H1 (cell line): ENCODE measurements at regions not wholly inside any gene's neighbourhood (a gene's known extent, or its start where the extent isn't known, plus 50 kb on each side); places are given as distances from the start of the nearest gene placed in this dataset.

Source experiments
- CHD7 ChIP-seq: fragments of 300-600 bp; sonication (generic); IDR thresholded peaks from 2 replicates; pipeline ENCODE4 v1.7.1; 2012; ENCODE audit warnings: low read length, moderate library complexity, mild to moderate bottlenecking, inconsistent platforms; ENCODE audit not compliant: insufficient replicate concordance

- peak; percentile 61 for TF ChIP-seq CHD7
Observed at GRCh38 chr18:27717816-27718215, 459.1 kb downstream of the CDH2 start (continued).
